Smooth muscle cell (in vitro differentiated cells): ENCODE measurements at regions not wholly inside any gene's neighbourhood (a gene's known extent, or its start where the extent isn't known, plus 50 kb on each side); places are given as distances from the start of the nearest gene placed in this dataset.

Source experiments
- DNase-seq: peaks from one replicate; lab custom pipeline; 2025; ENCODE audit not compliant: unreplicated experiment; lab: John Stamatoyannopoulos, UW
- H2AFZ ChIP-seq: fragments of 200-600 bp; sonication (generic); 2 replicates; pipeline ENCODE4 v1.6.0; 2016; ENCODE audit warnings: antibody characterized with exemption, low read depth, mild to moderate bottlenecking
- H3F3A ChIP-seq: fragments of 200-600 bp; sonication (generic); 2 replicates; pipeline ENCODE4 v1.6.0; 2017; ENCODE audit warnings: antibody characterized with exemption, low read depth
- H3K27ac ChIP-seq: fragments of 200-600 bp; sonication (generic); 2 replicates; pipeline ENCODE4 v1.5.1; 2016; ENCODE audit warnings: low read depth, mild to moderate bottlenecking
- H3K27me3 ChIP-seq: fragments of 200-600 bp; sonication (generic); 2 replicates; pipeline ENCODE4 v1.6.1; 2016; ENCODE audit warnings: low read depth, mild to moderate bottlenecking
- H3K36me3 ChIP-seq: fragments of 200-600 bp; sonication (generic); 2 replicates; pipeline ENCODE4 v1.5.1; 2016; ENCODE audit warnings: low read depth
- H3K4me1 ChIP-seq: fragments of 200-600 bp; sonication (generic); 2 replicates; pipeline ENCODE4 v1.5.1; 2016; ENCODE audit warnings: low read depth
- H3K4me2 ChIP-seq: fragments of 200-600 bp; sonication (generic); 2 replicates; pipeline ENCODE4 v1.6.0; 2016; ENCODE audit warnings: mild to moderate bottlenecking
- H3K4me3 ChIP-seq: fragments of 200-600 bp; sonication (generic); 2 replicates; pipeline ENCODE4 v1.5.1; 2016; ENCODE audit warnings: mild to moderate bottlenecking
- H3K79me2 ChIP-seq: fragments of 200-600 bp; sonication (generic); 2 replicates; pipeline ENCODE4 v1.6.0; 2016; ENCODE audit warnings: low read depth, mild to moderate bottlenecking
- H3K9ac ChIP-seq: fragments of 200-600 bp; sonication (generic); 2 replicates; pipeline ENCODE4 v1.6.0; 2016; ENCODE audit warnings: low read depth
- H3K9me3 ChIP-seq: fragments of 200-600 bp; sonication (generic); replicated peaks from 2 replicates; pipeline ENCODE4 v1.5.1; 2016; ENCODE audit warnings: low read depth
- H4K20me1 ChIP-seq: fragments of 200-600 bp; sonication (generic); 2 replicates; pipeline ENCODE4 v1.6.0; 2016; ENCODE audit warnings: low read depth
- WGBS: methylation state at CpG from one replicate; pipeline ENCODE4 v1.1.7; 2016; ENCODE audit warnings: low lambda C conversion rate; 5-methylcytosine and 5-hydroxymethylcytosine counted together
- TF ChIP-seq, protein P1 (sequence below): fragments of 200-600 bp; sonication (generic); IDR thresholded peaks from 2 replicates; pipeline ENCODE4 v1.5.1; 2017; ENCODE audit warnings: borderline replicate concordance, mild to moderate bottlenecking, antibody characterized with exemption; ENCODE audit not compliant: insufficient read depth, poor library complexity, severe bottlenecking

DNA sequence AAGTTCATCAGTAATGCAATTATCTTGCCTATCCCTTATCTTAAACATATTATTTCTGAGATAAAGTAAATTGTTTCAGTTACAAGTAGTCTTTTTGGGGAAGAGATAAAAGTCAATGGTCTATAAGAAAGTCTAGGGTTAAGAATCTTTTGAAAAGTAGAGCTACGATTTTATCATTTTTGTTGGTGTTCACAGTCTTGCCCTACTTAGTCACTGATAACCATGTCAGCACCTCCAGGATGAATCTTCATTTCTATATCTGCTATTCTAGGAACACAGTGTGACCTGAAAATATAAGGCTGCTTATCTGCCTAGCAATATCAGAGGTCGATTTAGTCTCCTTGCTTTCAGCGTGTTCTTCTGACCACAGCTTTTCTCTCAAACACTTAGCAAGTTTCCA lies 1676.5 kb upstream of the PRR20A start:
- TF ChIP-seq, protein P1, sequence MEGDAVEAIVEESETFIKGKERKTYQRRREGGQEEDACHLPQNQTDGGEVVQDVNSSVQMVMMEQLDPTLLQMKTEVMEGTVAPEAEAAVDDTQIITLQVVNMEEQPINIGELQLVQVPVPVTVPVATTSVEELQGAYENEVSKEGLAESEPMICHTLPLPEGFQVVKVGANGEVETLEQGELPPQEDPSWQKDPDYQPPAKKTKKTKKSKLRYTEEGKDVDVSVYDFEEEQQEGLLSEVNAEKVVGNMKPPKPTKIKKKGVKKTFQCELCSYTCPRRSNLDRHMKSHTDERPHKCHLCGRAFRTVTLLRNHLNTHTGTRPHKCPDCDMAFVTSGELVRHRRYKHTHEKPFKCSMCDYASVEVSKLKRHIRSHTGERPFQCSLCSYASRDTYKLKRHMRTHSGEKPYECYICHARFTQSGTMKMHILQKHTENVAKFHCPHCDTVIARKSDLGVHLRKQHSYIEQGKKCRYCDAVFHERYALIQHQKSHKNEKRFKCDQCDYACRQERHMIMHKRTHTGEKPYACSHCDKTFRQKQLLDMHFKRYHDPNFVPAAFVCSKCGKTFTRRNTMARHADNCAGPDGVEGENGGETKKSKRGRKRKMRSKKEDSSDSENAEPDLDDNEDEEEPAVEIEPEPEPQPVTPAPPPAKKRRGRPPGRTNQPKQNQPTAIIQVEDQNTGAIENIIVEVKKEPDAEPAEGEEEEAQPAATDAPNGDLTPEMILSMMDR = no peak
- Histone ChIP-seq H3K79me2 (no peaks in the 10 kb centered on the region), H3K4me1 (no peaks in the 10 kb centered on the region), H3F3A (no peaks in the 10 kb centered on the region), H3K27ac (no peak overlapping the region), H3K36me3 (no peaks in the 10 kb centered on the region), H2AFZ (no peak overlapping the region), H3K9ac (no peak overlapping the region), H3K9me3 (no peaks in the 10 kb centered on the region), H4K20me1 (no peaks in the 10 kb centered on the region), H3K27me3 (peaks cover 5% of the 10 kb centered on the region), H3K4me2 (no peak overlapping the region), H3K4me3 (no peak overlapping the region)
- DNase-seq = no peak
- WGBS = 38% methylated on average over 3 of the region's 3 CpGs

DNA sequence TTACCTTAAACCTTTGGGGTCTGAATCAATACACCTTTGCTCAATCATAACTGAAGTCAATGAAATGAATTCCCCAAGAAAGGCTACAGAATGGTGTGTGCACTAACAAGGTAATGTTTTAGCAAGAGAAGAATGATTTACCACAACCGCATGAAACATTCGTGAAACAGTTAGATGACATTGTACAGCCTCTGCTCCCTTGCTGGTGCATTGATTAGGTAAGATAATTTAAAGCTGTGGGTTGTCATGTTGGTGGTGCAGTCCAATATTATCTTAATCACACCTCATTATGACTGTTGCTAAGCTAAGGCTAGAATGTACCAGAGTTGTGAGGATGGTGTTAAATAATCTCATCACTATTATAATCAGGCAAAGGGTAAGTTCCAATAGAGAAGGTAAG lies 1673.2 kb upstream of the PRR20A start:
- H3K4me3 ChIP-seq = no peak overlapping the region
- H3K79me2 ChIP-seq = no peaks in the 10 kb centered on the region
- no peaks in the 10 kb centered on the region for H3K36me3 ChIP-seq
- H3K4me2 ChIP-seq = no peak overlapping the region
- H3K4me1 ChIP-seq = no peaks in the 10 kb centered on the region
- DNase-seq = no peak
- TF ChIP-seq, protein P1 = no peak
- 88% methylated on average over 2 of the region's 2 CpGs for WGBS
- H3K27me3 ChIP-seq = peaks cover 5% of the 10 kb centered on the region
- H3K27ac ChIP-seq = no peak overlapping the region
- H4K20me1 ChIP-seq = no peaks in the 10 kb centered on the region
- H3K9me3 ChIP-seq = no peaks in the 10 kb centered on the region
- no peak overlapping the region for H2AFZ ChIP-seq
- no peaks in the 10 kb centered on the region for H3F3A ChIP-seq
- no peak overlapping the region for H3K9ac ChIP-seq

DNA sequence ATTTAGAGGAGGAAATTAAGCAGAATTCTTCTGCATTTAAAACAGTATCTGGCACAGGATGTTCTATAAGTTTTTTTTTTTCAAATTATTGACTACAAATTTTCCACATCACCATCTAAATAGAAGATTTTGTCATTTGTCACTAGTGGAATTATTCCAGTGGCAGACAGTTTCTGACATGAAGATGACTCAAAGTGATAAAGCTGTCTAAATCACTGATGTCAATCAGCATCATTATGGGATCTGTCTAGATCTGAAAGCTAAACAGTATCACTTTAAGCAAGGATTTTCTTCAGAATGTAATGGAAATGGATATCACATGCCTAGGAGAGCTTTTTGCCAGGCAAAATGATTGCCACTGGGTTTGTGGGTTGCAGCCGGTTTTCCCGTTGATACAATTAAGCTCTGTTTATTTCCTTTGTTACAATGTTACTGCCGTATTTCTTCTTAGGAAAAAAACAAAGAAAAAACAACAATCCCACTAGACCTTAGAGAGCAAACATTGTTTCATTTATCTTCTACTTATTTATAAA lies 1657.0 kb upstream of the PRR20A start:
- Histone ChIP-seq H3K27ac (no peak overlapping the region), H3K9me3 (no peaks in the 10 kb centered on the region), H3K4me2 (no peak overlapping the region), H3K4me3 (no peak overlapping the region), H3K36me3 (no peaks in the 10 kb centered on the region), H3K4me1 (no peaks in the 10 kb centered on the region), H3K9ac (no peak overlapping the region), H4K20me1 (no peaks in the 10 kb centered on the region), H2AFZ (no peak overlapping the region), H3K79me2 (no peaks in the 10 kb centered on the region), H3K27me3 (no peaks in the 10 kb centered on the region), H3F3A (no peaks in the 10 kb centered on the region)
- DNase-seq = no peak
- WGBS = 82% methylated on average over 3 of the region's 3 CpGs
- TF ChIP-seq, protein P1 = no peak

DNA sequence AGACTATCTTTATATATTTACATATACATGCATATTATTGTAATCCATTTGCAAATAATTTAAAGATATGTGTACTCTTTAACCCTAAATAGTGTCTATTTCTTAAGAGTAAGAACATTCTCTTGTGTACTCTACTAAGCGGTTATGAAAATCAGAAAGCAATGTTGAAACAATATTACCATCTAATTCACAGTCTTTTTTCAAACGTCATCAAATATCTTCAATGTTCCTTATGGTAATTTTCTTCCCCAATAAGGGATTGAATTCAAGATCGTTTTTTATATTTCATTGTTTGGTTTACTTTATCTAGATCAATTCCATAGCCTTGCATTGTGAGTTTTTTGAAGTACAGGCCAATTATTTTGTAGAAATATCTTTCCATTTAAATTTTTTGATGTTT lies 1647.4 kb upstream of the PRR20A start:
- no peaks in the 10 kb centered on the region for H3K9me3 ChIP-seq
- TF ChIP-seq, protein P1 = no peak
- no peak overlapping the region for H3K4me2 ChIP-seq
- H3K4me1 ChIP-seq = no peaks in the 10 kb centered on the region
- no peaks in the 10 kb centered on the region for H4K20me1 ChIP-seq
- no peak overlapping the region for H3K27ac ChIP-seq
- H3K27me3 ChIP-seq = no peaks in the 10 kb centered on the region
- no peaks in the 10 kb centered on the region for H3F3A ChIP-seq
- H3K79me2 ChIP-seq = no peaks in the 10 kb centered on the region
- DNase-seq = no peak
- no peak overlapping the region for H3K4me3 ChIP-seq
- no peak overlapping the region for H3K9ac ChIP-seq
- H3K36me3 ChIP-seq = no peaks in the 10 kb centered on the region
- WGBS = 87% methylated on average over 3 of the region's 3 CpGs
- H2AFZ ChIP-seq = no peak overlapping the region
